OCI-LY1 (cell line): ENCODE measurements at regions not wholly inside any gene's neighbourhood (a gene's known extent, or its start where the extent isn't known, plus 50 kb on each side); places are given as distances from the start of the nearest gene placed in this dataset.

ENCODE experiments used
- H2AFZ ChIP-seq: fragments of 200-600 bp; sonication (generic), shearing (Covaris generic); 2 replicates; pipeline ENCODE4 v1.6.0; 2014; ENCODE audit warnings: antibody characterized with exemption, mild to moderate bottlenecking, low read length
- H3F3A ChIP-seq: fragments of 200-600 bp; sonication (generic), shearing (Covaris generic); 2 replicates; pipeline ENCODE4 v1.6.0; 2014; ENCODE audit warnings: mild to moderate bottlenecking, antibody characterized with exemption, low read length, moderate library complexity; ENCODE audit not compliant: insufficient read depth
- H3K27ac ChIP-seq: fragments of 200-600 bp; sonication (generic); 2 replicates; pipeline ENCODE4 v1.5.1; 2014; ENCODE audit warnings: low read length, mixed run types, mild to moderate bottlenecking, low read depth; ENCODE audit not compliant: poor library complexity, severe bottlenecking
- H3K27me3 ChIP-seq: fragments of 200-600 bp; sonication (generic); 2 replicates; pipeline ENCODE4 v1.6.0; 2014; ENCODE audit warnings: antibody characterized with exemption, mild to moderate bottlenecking, low read length, moderate library complexity; ENCODE audit not compliant: insufficient read depth
- H3K36me3 ChIP-seq: fragments of 200-600 bp; sonication (generic); 2 replicates; pipeline ENCODE4 v1.6.1; 2014; ENCODE audit warnings: mild to moderate bottlenecking, antibody characterized with exemption, low read length, moderate library complexity, mixed read lengths; ENCODE audit not compliant: insufficient read depth
- H3K4me1 ChIP-seq: fragments of 200-600 bp; sonication (generic); 2 replicates; pipeline ENCODE4 v1.5.1; 2014; ENCODE audit warnings: mild to moderate bottlenecking, low read length, moderate library complexity; ENCODE audit not compliant: insufficient read depth, severe bottlenecking
- H3K4me2 ChIP-seq: fragments of 200-600 bp; sonication (generic), shearing (Covaris generic); 2 replicates; pipeline ENCODE4 v1.6.1; 2014; ENCODE audit warnings: low read length
- H3K4me3 ChIP-seq: fragments of 200-600 bp; sonication (generic); 2 replicates; pipeline ENCODE4 v1.5.1; 2014; ENCODE audit warnings: low read length, low read depth, mild to moderate bottlenecking, mixed read lengths; ENCODE audit not compliant: poor library complexity, severe bottlenecking
- H3K79me2 ChIP-seq: fragments of 200-600 bp; shearing (Covaris generic); 2 replicates; pipeline ENCODE4 v1.6.1; 2016; ENCODE audit warnings: mixed run types, low read length, mixed read lengths; ENCODE audit not compliant: insufficient read depth
- H3K9ac ChIP-seq: fragments of 200-600 bp; sonication (generic), shearing (Covaris generic); 2 replicates; pipeline ENCODE4 v1.6.1; 2014; ENCODE audit warnings: mild to moderate bottlenecking, low read length, mixed read lengths
- H3K9me2 ChIP-seq: fragments of 200-600 bp; sonication (generic), shearing (Covaris generic); 2 replicates; pipeline ENCODE4 v1.6.1; 2014; ENCODE audit warnings: low read depth, mild to moderate bottlenecking, low read length, mixed read lengths
- H3K9me3 ChIP-seq: fragments of 200-600 bp; shearing (Covaris generic); 2 replicates; pipeline ENCODE4 v1.6.1; 2014; ENCODE audit warnings: low read length, mixed read lengths
- H4K20me1 ChIP-seq: fragments of 200-600 bp; sonication (generic), shearing (Covaris generic); 2 replicates; pipeline ENCODE4 v1.6.0; 2016; ENCODE audit warnings: mild to moderate bottlenecking, low read length; ENCODE audit not compliant: insufficient read depth
- CTCF ChIP-seq: fragments of 200-600 bp; sonication (generic), shearing (Covaris generic); IDR thresholded peaks from 2 replicates; pipeline ENCODE4 v1.5.1; 2017; ENCODE audit warnings: mild to moderate bottlenecking, antibody characterized with exemption, low read length, moderate library complexity, mixed read lengths
- EZH2 ChIP-seq: fragments of 200-600 bp; sonication (generic), shearing (Covaris generic); IDR thresholded peaks from 2 replicates; pipeline ENCODE4 v1.8.0; 2017; ENCODE audit warnings: borderline replicate concordance, mixed run types, mild to moderate bottlenecking, antibody characterized with exemption, low read length, moderate library complexity, mixed read lengths

- H3K36me3 ChIP-seq, result no peaks in the 10 kb centered on the region
- no peaks in the 10 kb centered on the region for H3K27me3 ChIP-seq
- no peaks in the 10 kb centered on the region for H3K4me1 ChIP-seq
- no peaks in the 10 kb centered on the region for H3F3A ChIP-seq
- H3K27ac ChIP-seq, result no peak overlapping the region
- H4K20me1 ChIP-seq, result no peaks in the 10 kb centered on the region
- no peak overlapping the region for H3K4me2 ChIP-seq
- H3K9me2 ChIP-seq, result no peaks in the 10 kb centered on the region; the same call in 1 of the 2 replicates
- 0 out of 2 replicates have a peak, but pooled peaks cover 6% of the 10 kb centered on the region for H3K9me3 ChIP-seq
- no peak overlapping the region for H2AFZ ChIP-seq
- no peak overlapping the region for H3K9ac ChIP-seq
- H3K4me3 ChIP-seq, result no peak overlapping the region
- no peaks in the 10 kb centered on the region for H3K79me2 ChIP-seq
- TF ChIP-seq EZH2, result no peak
- TF ChIP-seq CTCF, result no peak
Measured at GRCh38 chr7:24010495-24010894, 273.5 kb upstream of the NPY start.

GRCh38 chr7:24017519-24017918, 266.5 kb upstream of the NPY start:
- H3K9me2 ChIP-seq, result no peaks in the 10 kb centered on the region; the same call in 1 of the 2 replicates
- no peak overlapping the region for H2AFZ ChIP-seq
- H3K9ac ChIP-seq, result no peak overlapping the region
- H3K79me2 ChIP-seq, result no peaks in the 10 kb centered on the region
- H3K9me3 ChIP-seq, result 0 out of 2 replicates have a peak, but pooled peaks cover 6% of the 10 kb centered on the region
- H3K36me3 ChIP-seq, result no peaks in the 10 kb centered on the region
- H3K27me3 ChIP-seq, result no peaks in the 10 kb centered on the region
- H3K4me1 ChIP-seq, result no peaks in the 10 kb centered on the region
- no peaks in the 10 kb centered on the region for H3F3A ChIP-seq
- H4K20me1 ChIP-seq, result no peaks in the 10 kb centered on the region
- TF ChIP-seq CTCF (no peak), EZH2 (no peak)
- H3K27ac ChIP-seq, result no peak overlapping the region
- H3K4me3 ChIP-seq, result no peak overlapping the region
- H3K4me2 ChIP-seq, result no peak overlapping the region

- no peaks in the 10 kb centered on the region for H3K79me2 ChIP-seq
Measured at GRCh38 chr7:24018331-24018730, 265.7 kb upstream of the NPY start.

More at GRCh38 chr7:24018331-24018730, 265.7 kb upstream of the NPY start:
- no peaks in the 10 kb centered on the region for H3K36me3 ChIP-seq
- no peak overlapping the region for H2AFZ ChIP-seq
- H3K4me2 ChIP-seq, result no peak overlapping the region
- no peak overlapping the region for H3K9ac ChIP-seq
- H4K20me1 ChIP-seq, result no peaks in the 10 kb centered on the region
- no peak overlapping the region for H3K4me3 ChIP-seq
- no peaks in the 10 kb centered on the region for H3F3A ChIP-seq
- H3K27ac ChIP-seq, result no peak overlapping the region
- no peaks in the 10 kb centered on the region for H3K27me3 ChIP-seq
- no peaks in the 10 kb centered on the region for H3K4me1 ChIP-seq
- H3K9me2 ChIP-seq, result no peaks in the 10 kb centered on the region; the same call in 1 of the 2 replicates
- no peaks in the 10 kb centered on the region for H3K9me3 ChIP-seq
- TF ChIP-seq EZH2 (no peak), CTCF (no peak)
